Activated CD4-positive, alpha-beta memory T cell treated with anti-CD3 and anti-CD28 coated beads for 36 hours (primary cell): ENCODE measurements at regions not wholly inside any gene's neighbourhood (a gene's known extent, or its start where the extent isn't known, plus 50 kb on each side); places are given as distances from the start of the nearest gene placed in this dataset.

Experiments
- CTCF ChIA-PET: fragments of 350-600 bp; sonication (Branson Sonifier 250); formaldehyde crosslinking; loops from one replicate; lab custom pipeline; 2021; ENCODE audit warnings: antibody characterized with exemption, inconsistent platforms; lab: Charles Lee
- POLR2A ChIA-PET: fragments of 350-600 bp; sonication (Branson Sonifier 250); formaldehyde crosslinking; loops from one replicate; lab custom pipeline; 2021; ENCODE audit warnings: antibody characterized with exemption; lab: Charles Lee
- DNase-seq: peaks from one replicate; pipeline ENCODE4 v3.0.0-alpha.2; 2020
- H3K27ac Mint-ChIP-seq: one replicate; pipeline ENCODE4 v1.8.0; 2021; ENCODE audit warnings: mixed read lengths
- H3K27me3 Mint-ChIP-seq: one replicate; pipeline ENCODE4 v1.8.0; 2021; ENCODE audit warnings: mixed read lengths
- H3K36me3 Mint-ChIP-seq: one replicate; pipeline ENCODE4 v1.8.0; 2021; ENCODE audit warnings: mixed read lengths
- H3K4me1 Mint-ChIP-seq: one replicate; pipeline ENCODE4 v1.8.0; 2021; ENCODE audit warnings: low read depth, mixed read lengths
- H3K4me3 Mint-ChIP-seq: one replicate; pipeline ENCODE4 v1.8.0; 2021; ENCODE audit warnings: mild to moderate bottlenecking, mixed read lengths
- H3K9me3 Mint-ChIP-seq: one replicate; pipeline ENCODE4 v1.8.0; 2021; ENCODE audit warnings: mixed read lengths
- intact Hi-C: fragments of 100-400 bp; cut with micrococcal nuclease; formaldehyde crosslinking; loops from one replicate; pipeline ENCODE4 v1.15.1; 2023

GRCh38 chr11:116287866-116288265 lies 484.9 kb downstream of the BUD13 start:
- intact Hi-C loops: no loop called here
- POLR2A ChIA-PET: no interaction called here
- H3K4me3 Mint-ChIP-seq: no peak overlapping the region
- DNase-seq: no peak
- CTCF ChIA-PET: no interaction called here
- H3K4me1 Mint-ChIP-seq: no peaks in the 10 kb centered on the region
- H3K36me3 Mint-ChIP-seq: no peaks in the 10 kb centered on the region
- H3K27ac Mint-ChIP-seq: no peak overlapping the region
- no peaks in the 10 kb centered on the region for H3K27me3 Mint-ChIP-seq
- peaks cover 5% of the 10 kb centered on the region for H3K9me3 Mint-ChIP-seq

- Mint-ChIP-seq H3K4me1 (no peaks in the 10 kb centered on the region), H3K4me3 (no peak overlapping the region), H3K27me3 (no peaks in the 10 kb centered on the region), H3K27ac (no peak overlapping the region), H3K9me3 (peaks cover 3% of the 10 kb centered on the region), H3K36me3 (no peaks in the 10 kb centered on the region)
- ChIA-PET POLR2A (no interaction called here), CTCF (no interaction called here)
- intact Hi-C loops: no loop called here
- no peak for DNase-seq
Observed at GRCh38 chr11:116285026-116285425, 487.8 kb downstream of the BUD13 start.

GRCh38 chr11:116283300-116283699 lies 489.5 kb downstream of the BUD13 start:
- Mint-ChIP-seq H3K4me1 (no peaks in the 10 kb centered on the region), H3K27me3 (no peaks in the 10 kb centered on the region), H3K9me3 (no peaks in the 10 kb centered on the region), H3K36me3 (no peaks in the 10 kb centered on the region), H3K4me3 (no peak overlapping the region), H3K27ac (no peak overlapping the region)
- ChIA-PET CTCF (no interaction called here), POLR2A (no interaction called here)
- DNase-seq: no peak
- intact Hi-C loops: no loop called here

GRCh38 chr11:116282481-116282880 lies 490.3 kb downstream of the BUD13 start:
- POLR2A ChIA-PET: no interaction called here

GRCh38 chr11:116281173-116282160 lies 491.3 kb downstream of the BUD13 start:
- Mint-ChIP-seq H3K9me3 (no peaks in the 10 kb centered on the region), H3K4me1 (no peaks in the 10 kb centered on the region), H3K27ac (no peak overlapping the region), H3K27me3 (no peaks in the 10 kb centered on the region), H3K36me3 (no peaks in the 10 kb centered on the region), H3K4me3 (no peak overlapping the region)
- ChIA-PET CTCF (no interaction called here), POLR2A (no interaction called here)
- intact Hi-C loops: no loop called here
- DNase-seq: no peak

More at GRCh38 chr11:116282481-116282880, 490.3 kb downstream of the BUD13 start:
- H3K4me3 Mint-ChIP-seq: no peak overlapping the region
- intact Hi-C loops: no loop called here
- no peaks in the 10 kb centered on the region for H3K27me3 Mint-ChIP-seq
- CTCF ChIA-PET: no interaction called here
- H3K36me3 Mint-ChIP-seq: no peaks in the 10 kb centered on the region
- DNase-seq: no peak
- no peaks in the 10 kb centered on the region for H3K9me3 Mint-ChIP-seq
- no peaks in the 10 kb centered on the region for H3K4me1 Mint-ChIP-seq
- H3K27ac Mint-ChIP-seq: no peak overlapping the region

GRCh38 chr11:116279511-116279910 lies 493.3 kb downstream of the BUD13 start:
- no peak for DNase-seq
- ChIA-PET POLR2A (interaction anchor here (0.6 kb wide), 1 partner anchor 948 kb away, joined by 3 read pairs; no protein-coding TSS in a partner anchor), CTCF (no interaction called here)
- Mint-ChIP-seq H3K27me3 (no peaks in the 10 kb centered on the region), H3K4me1 (no peaks in the 10 kb centered on the region), H3K9me3 (no peaks in the 10 kb centered on the region), H3K36me3 (no peaks in the 10 kb centered on the region), H3K4me3 (no peak overlapping the region), H3K27ac (no peak overlapping the region)
- intact Hi-C loops: no loop called here

- Mint-ChIP-seq H3K36me3 (no peaks in the 10 kb centered on the region), H3K27me3 (no peaks in the 10 kb centered on the region), H3K4me1 (no peaks in the 10 kb centered on the region), H3K4me3 (no peak overlapping the region), H3K27ac (no peak overlapping the region), H3K9me3 (no peaks in the 10 kb centered on the region)
- ChIA-PET CTCF (no interaction called here), POLR2A (no interaction called here)
- DNase-seq: no peak
- intact Hi-C loops: no loop called here
Observed at GRCh38 chr11:116278076-116278475, 494.7 kb downstream of the BUD13 start.

GRCh38 chr11:116276051-116277044 lies 496.4 kb downstream of the BUD13 start:
- H3K9me3 Mint-ChIP-seq: no peaks in the 10 kb centered on the region
- peak overlapping the region; percentile 35 for H3K4me3 Mint-ChIP-seq
- ChIA-PET POLR2A (no interaction called here), CTCF (interaction anchor here (0.5 kb wide), 1 partner anchor 34 kb away, joined by 3 read pairs; no protein-coding TSS in a partner anchor)
- H3K36me3 Mint-ChIP-seq: no peaks in the 10 kb centered on the region
- DNase-seq: peak; percentile 85
- intact Hi-C loops: loop anchor here (1.0 kb wide), 2 partner anchors 59 to 952 kb away; no protein-coding TSS in a partner anchor
- H3K27ac Mint-ChIP-seq: no peak overlapping the region
- H3K4me1 Mint-ChIP-seq: no peaks in the 10 kb centered on the region
- H3K27me3 Mint-ChIP-seq: no peaks in the 10 kb centered on the region

- no peak for DNase-seq
- ChIA-PET POLR2A (no interaction called here), CTCF (interaction anchor here (0.5 kb wide), 1 partner anchor 33 kb away, joined by 3 read pairs; no protein-coding TSS in a partner anchor)
- Mint-ChIP-seq H3K4me1 (no peaks in the 10 kb centered on the region), H3K4me3 (no peak overlapping the region), H3K9me3 (no peaks in the 10 kb centered on the region), H3K36me3 (no peaks in the 10 kb centered on the region), H3K27me3 (no peaks in the 10 kb centered on the region), H3K27ac (no peak overlapping the region)
- intact Hi-C loops: loop anchor here (1.0 kb wide), 2 partner anchors 58 to 951 kb away; no protein-coding TSS in a partner anchor
Observed at GRCh38 chr11:116275635-116276034, 497.2 kb downstream of the BUD13 start.

- intact Hi-C loops: no loop called here
- Mint-ChIP-seq H3K27ac (no peak overlapping the region), H3K4me1 (no peaks in the 10 kb centered on the region), H3K36me3 (no peaks in the 10 kb centered on the region), H3K9me3 (no peaks in the 10 kb centered on the region), H3K4me3 (no peak overlapping the region), H3K27me3 (no peaks in the 10 kb centered on the region)
- no peak for DNase-seq
- CTCF ChIA-PET: no interaction called here
- POLR2A ChIA-PET: no interaction called here
Observed at GRCh38 chr11:116274521-116274920, 498.3 kb downstream of the BUD13 start.

- no peak for DNase-seq
- ChIA-PET CTCF (interaction anchor here (0.6 kb wide), 1 partner anchor 594 kb away, joined by 3 read pairs; no protein-coding TSS in a partner anchor), POLR2A (no interaction called here)
- Mint-ChIP-seq H3K27ac (no peak overlapping the region), H3K4me1 (no peaks in the 10 kb centered on the region), H3K4me3 (no peak overlapping the region), H3K9me3 (no peaks in the 10 kb centered on the region), H3K27me3 (no peaks in the 10 kb centered on the region), H3K36me3 (no peaks in the 10 kb centered on the region)
- intact Hi-C loops: no loop called here
Observed at GRCh38 chr11:116272181-116272789, 500.5 kb downstream of the BUD13 start.
